Osteocyte (in vitro differentiated cells): ENCODE measurements at regions not wholly inside any gene's neighbourhood (a gene's known extent, or its start where the extent isn't known, plus 50 kb on each side); places are given as distances from the start of the nearest gene placed in this dataset.

ENCODE experiments used
- DNase-seq: peaks from one replicate; pipeline ENCODE4 v3.0.0; 2021; ENCODE audit warnings: mixed read lengths; ENCODE audit not compliant: unreplicated experiment; ENCODE audit errors: extremely low spot score
- H3K27ac Mint-ChIP-seq: one replicate; pipeline ENCODE4 v1.8.0; 2021; ENCODE audit warnings: mild to moderate bottlenecking, mixed read lengths; ENCODE audit not compliant: unreplicated experiment
- H3K27me3 Mint-ChIP-seq: one replicate; pipeline ENCODE4 v1.8.0; 2021; ENCODE audit warnings: mixed read lengths; ENCODE audit not compliant: unreplicated experiment
- H3K36me3 Mint-ChIP-seq: one replicate; pipeline ENCODE4 v1.8.0; 2021; ENCODE audit warnings: mixed read lengths; ENCODE audit not compliant: unreplicated experiment
- H3K4me1 Mint-ChIP-seq: one replicate; pipeline ENCODE4 v1.8.0; 2021; ENCODE audit warnings: mixed read lengths; ENCODE audit not compliant: unreplicated experiment
- H3K4me3 Mint-ChIP-seq: one replicate; pipeline ENCODE4 v1.8.0; 2021; ENCODE audit warnings: mild to moderate bottlenecking, moderate library complexity, mixed read lengths; ENCODE audit not compliant: unreplicated experiment
- H3K9me3 Mint-ChIP-seq: one replicate; pipeline ENCODE4 v1.8.0; 2021; ENCODE audit warnings: mixed read lengths; ENCODE audit not compliant: unreplicated experiment
- TF ChIP-seq, protein P1 (sequence below): fragments of 200-600 bp; sonication (generic); IDR thresholded peaks from 2 replicates; pipeline ENCODE4 v1.5.0; 2021; ENCODE audit warnings: antibody characterized with exemption, mild to moderate bottlenecking, moderate library complexity

DNA sequence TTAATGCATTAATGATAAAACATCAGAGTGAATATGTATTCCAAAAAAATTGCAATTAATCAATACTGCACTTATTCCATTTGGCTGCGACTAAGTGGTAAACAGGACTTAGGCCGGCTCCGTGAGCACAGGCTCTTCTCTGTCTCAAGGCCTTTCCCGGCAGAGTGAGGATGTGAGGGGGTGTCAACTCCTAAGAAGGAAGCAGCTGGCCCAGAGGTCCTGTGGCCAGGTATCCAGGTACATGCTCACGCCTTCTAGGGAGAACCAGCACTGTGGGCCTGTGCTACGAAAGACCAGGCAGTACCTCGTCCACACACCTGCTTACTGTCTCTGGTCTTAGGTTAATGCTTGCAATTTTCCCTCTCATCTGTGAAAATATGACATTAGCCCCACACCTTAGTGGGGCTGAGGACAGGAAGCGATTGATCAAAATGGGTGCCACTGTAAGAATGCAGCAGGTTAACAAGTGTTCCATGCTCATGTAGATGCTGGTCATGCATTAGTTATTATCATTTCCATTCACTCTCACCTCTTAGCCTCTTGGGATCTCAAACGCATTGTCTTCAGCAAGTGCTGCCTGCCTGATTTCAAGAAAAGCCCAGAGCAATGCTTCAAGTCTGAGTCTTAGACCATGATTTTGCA, 175.3 kb downstream of the ABHD5 start:
- H3K4me1 Mint-ChIP-seq, result peaks cover 68% of the 10 kb centered on the region
- no peak overlapping the region for H3K4me3 Mint-ChIP-seq
- TF ChIP-seq, protein P1, sequence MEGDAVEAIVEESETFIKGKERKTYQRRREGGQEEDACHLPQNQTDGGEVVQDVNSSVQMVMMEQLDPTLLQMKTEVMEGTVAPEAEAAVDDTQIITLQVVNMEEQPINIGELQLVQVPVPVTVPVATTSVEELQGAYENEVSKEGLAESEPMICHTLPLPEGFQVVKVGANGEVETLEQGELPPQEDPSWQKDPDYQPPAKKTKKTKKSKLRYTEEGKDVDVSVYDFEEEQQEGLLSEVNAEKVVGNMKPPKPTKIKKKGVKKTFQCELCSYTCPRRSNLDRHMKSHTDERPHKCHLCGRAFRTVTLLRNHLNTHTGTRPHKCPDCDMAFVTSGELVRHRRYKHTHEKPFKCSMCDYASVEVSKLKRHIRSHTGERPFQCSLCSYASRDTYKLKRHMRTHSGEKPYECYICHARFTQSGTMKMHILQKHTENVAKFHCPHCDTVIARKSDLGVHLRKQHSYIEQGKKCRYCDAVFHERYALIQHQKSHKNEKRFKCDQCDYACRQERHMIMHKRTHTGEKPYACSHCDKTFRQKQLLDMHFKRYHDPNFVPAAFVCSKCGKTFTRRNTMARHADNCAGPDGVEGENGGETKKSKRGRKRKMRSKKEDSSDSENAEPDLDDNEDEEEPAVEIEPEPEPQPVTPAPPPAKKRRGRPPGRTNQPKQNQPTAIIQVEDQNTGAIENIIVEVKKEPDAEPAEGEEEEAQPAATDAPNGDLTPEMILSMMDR, result no peak
- no peaks in the 10 kb centered on the region for H3K27me3 Mint-ChIP-seq
- H3K36me3 Mint-ChIP-seq, result no peaks in the 10 kb centered on the region
- H3K27ac Mint-ChIP-seq, result peak overlapping the region; percentile 67
- peak; percentile 17 for DNase-seq
- H3K9me3 Mint-ChIP-seq, result no peaks in the 10 kb centered on the region

DNA sequence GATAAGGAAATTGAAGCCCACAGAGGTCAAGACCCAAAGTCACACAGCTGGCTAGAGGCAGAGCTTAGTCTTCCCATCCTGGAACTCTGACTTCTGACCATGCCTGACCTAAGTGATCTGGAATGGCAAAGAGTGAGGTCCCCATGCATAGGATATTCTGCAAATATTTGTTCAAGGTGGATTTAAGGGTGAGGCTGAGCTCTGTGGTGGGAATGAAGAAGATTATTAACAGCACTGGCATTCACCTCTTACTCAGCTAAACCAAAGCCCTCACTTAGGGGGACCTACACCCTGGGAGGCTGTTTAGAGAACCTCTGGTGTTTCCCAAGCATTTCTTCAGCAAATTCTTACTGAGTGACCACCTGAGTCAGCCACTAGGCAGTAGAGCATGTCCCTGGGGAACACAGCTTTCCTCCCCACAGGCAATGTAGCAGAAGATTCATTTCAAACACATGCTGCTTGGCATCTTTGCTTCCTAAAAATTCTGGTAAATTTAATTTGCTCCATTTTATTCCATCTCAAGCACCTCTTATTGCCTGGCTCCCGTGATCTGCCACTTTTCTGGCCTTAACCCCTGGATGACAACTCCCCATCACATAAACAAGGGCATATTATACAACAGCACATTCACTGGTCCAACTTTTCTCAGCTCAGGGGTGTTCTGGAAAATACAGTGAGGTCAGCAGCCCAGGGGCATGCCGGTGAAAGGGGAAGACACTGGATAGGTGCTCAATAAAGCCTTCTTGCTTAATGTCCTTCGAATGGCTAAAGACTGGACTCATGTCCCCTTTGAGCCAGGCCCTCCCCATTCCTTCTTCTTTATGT, 176.0 kb downstream of the ABHD5 start:
- Mint-ChIP-seq H3K4me1 (peaks cover 75% of the 10 kb centered on the region), H3K4me3 (no peak overlapping the region), H3K36me3 (no peaks in the 10 kb centered on the region), H3K27me3 (no peaks in the 10 kb centered on the region), H3K9me3 (no peaks in the 10 kb centered on the region), H3K27ac (peak overlapping the region; percentile 67)
- TF ChIP-seq, protein P1, result no peak
- DNase-seq, result peak; percentile 59

DNA sequence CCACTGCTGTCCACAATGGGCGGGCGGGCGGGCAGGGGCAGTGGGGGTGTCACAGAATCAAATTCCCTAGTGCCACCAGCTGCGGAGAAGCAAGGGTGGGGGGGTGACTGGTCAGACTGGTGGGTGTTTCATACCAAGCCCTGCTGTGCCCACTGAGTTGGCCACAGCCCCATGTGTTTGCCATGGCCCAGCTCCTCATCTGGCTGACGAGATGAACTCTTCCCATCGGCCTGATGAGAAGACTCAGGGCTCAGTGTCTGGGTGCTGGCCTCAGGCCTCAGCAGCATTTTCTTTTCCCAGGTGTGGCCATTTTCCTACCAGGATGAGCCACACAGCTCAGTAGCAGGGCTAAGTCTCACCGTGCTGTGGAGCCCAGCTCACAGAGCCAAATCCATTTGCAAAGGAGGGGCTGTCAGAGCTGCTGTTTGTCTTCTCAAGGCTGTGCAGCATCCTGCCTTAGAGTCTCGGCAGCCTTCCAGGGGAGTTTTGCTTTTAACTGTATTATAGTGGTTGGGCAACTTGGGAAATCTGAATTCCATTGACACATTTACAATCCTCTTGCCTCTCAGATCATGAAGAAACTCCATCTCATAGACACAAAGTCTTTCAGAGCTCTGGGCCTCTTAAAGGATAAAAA, 176.8 kb downstream of the ABHD5 start:
- Mint-ChIP-seq H3K27ac (peak overlapping the region; percentile 45), H3K4me3 (no peak overlapping the region), H3K4me1 (peaks cover 83% of the 10 kb centered on the region), H3K36me3 (no peaks in the 10 kb centered on the region), H3K9me3 (no peaks in the 10 kb centered on the region), H3K27me3 (no peaks in the 10 kb centered on the region)
- peak; percentile 54 for DNase-seq
- TF ChIP-seq, protein P1, result no peak

DNA sequence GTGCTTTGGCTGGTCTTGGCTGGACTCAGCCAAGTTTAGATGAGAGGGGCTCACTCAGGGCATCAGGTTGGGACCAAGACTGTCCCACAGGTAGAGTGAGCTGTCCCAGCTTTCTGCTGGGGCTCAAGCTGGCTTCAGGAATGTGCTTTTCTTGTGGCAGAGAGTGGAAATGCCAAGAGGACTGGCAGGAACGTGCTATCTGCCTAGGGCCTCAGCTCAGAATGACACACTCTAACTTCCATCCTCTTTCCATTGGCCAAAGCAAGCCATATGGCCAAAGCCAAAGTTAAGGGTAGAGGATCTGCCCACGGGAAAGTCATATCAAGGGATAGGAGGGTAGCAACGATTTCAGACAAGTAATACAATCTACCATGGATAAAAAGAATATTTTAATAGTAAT, 178.8 kb downstream of the ABHD5 start:
- TF ChIP-seq, protein P1, result no peak
- Mint-ChIP-seq H3K27ac (peak overlapping the region; percentile 93), H3K27me3 (no peaks in the 10 kb centered on the region), H3K36me3 (no peaks in the 10 kb centered on the region), H3K4me1 (peaks cover 89% of the 10 kb centered on the region), H3K4me3 (no peak overlapping the region), H3K9me3 (no peaks in the 10 kb centered on the region)
- DNase-seq, result peak; percentile 32

DNA sequence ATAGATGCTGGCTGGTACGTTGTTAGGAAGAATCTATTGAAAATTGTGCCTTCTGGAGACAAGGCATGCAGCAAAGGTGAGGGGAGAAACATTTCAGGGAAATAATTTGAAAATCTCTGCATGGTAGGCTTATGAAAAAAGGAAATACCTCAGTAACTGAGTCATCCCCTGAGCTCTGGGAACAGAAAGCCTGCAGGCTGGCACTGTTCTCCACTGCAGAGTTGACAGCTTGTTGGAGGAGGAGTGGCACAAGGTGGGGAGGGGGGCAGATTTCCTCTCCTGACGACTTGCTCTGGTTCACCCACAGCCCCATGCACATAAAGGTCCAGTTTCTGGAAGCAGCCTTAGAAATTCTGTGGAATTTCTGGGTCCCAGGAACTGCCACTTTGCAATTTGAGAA, 179.4 kb downstream of the ABHD5 start:
- peak; percentile 82 for DNase-seq
- Mint-ChIP-seq H3K27me3 (no peaks in the 10 kb centered on the region), H3K36me3 (no peaks in the 10 kb centered on the region), H3K4me1 (peaks cover 86% of the 10 kb centered on the region), H3K9me3 (no peaks in the 10 kb centered on the region), H3K27ac (peak overlapping the region; percentile 93), H3K4me3 (peak overlapping the region; percentile 1)
- TF ChIP-seq, protein P1, result no peak
